HepG2 (cell line): ENCODE measurements at regions not wholly inside any gene's neighbourhood (a gene's known extent, or its start where the extent isn't known, plus 50 kb on each side); places are given as distances from the start of the nearest gene placed in this dataset.

ENCODE experiments used
- ATAC-seq: fragments of 200-7000 bp; cut with Tn5 transposase; 3 replicates; pipeline ENCODE4 v1.9.1; 2020; ENCODE audit warnings: mild to moderate bottlenecking, moderate library complexity
- BruUV-seq: library from RNA; stranded (reverse); fragments of 400-500 nt; replicated peaks from 2 replicates; lab custom pipeline; 2021; lab: Mats Ljungman, UMichigan
- CTCF ChIA-PET: fragments of 300-600 bp; formaldehyde crosslinking; extraction: SDS; loops from one replicate; lab custom pipeline; 2021; ENCODE audit warnings: low total read pairs, inconsistent platforms, low intra/inter-chr PET ratio; lab: Yijun Ruan, JAX
- POLR2A ChIA-PET: fragments of 350-600 bp; sonication (Branson Sonifier 250); formaldehyde crosslinking; loops from one replicate; lab custom pipeline; 2020; ENCODE audit warnings: antibody characterized with exemption, inconsistent platforms; lab: Yijun Ruan, JAX
- DNase-seq: peaks from one replicate; pipeline ENCODE4 v3.0.0-alpha.2; 2015; ENCODE audit warnings: low spot score
- FAIRE-seq: peaks from 3 replicates; lab custom pipeline; 2011; peaks lifted over from hg19 to GRCh38; lab: Jason Lieb, UNC
- H2AFZ ChIP-seq: one replicate; pipeline ENCODE4 v1.6.1; 2011; ENCODE audit warnings: low read length, inconsistent platforms
- H3K27ac ChIP-seq: fragments of 300-600 bp; 3 replicates; pipeline ENCODE4 v1.8.0; 2011; ENCODE audit warnings: mixed run types, mild to moderate bottlenecking, mixed read lengths, low read length, inconsistent platforms; ENCODE audit not compliant: insufficient read depth; ENCODE audit errors: extremely low read length
- H3K27me3 ChIP-seq, 2 experiments: fragments of 200-600 bp in 1 of 2; 2 replicates in 1 of 2; 3 replicates in 1 of 2; pipeline versions ENCODE4 v1.6.0 to v1.8.0; 2011; ENCODE audit warnings: low read length in 2 of 2, mild to moderate bottlenecking in 2 of 2, moderate library complexity in 2 of 2, inconsistent platforms in 1 of 2; ENCODE audit not compliant: insufficient read depth in 2 of 2, control insufficient read depth in 1 of 2
- H3K36me3 ChIP-seq, 2 experiments: fragments of 200-600 bp in 1 of 2; replicated peaks in 1 of 2; 2 replicates in 1 of 2; 3 replicates in 1 of 2; pipeline versions ENCODE4 v1.5.1 to v1.8.0; 2011; ENCODE audit warnings: low read length in 2 of 2, inconsistent platforms in 1 of 2; ENCODE audit not compliant: insufficient read depth in 2 of 2, control insufficient read depth in 1 of 2
- H3K4me1 ChIP-seq: 2 replicates; pipeline ENCODE4 v1.5.1; 2012; ENCODE audit warnings: low read length, inconsistent platforms; ENCODE audit not compliant: insufficient read depth
- H3K4me2 ChIP-seq: 2 replicates; pipeline ENCODE4 v1.6.0; 2011; ENCODE audit warnings: low read depth, low read length, inconsistent platforms
- H3K4me3 ChIP-seq, 3 experiments: fragments of 200-600 bp in 1 of 3; sonication (generic), shearing (Covaris generic) in 1 of 3; replicated peaks in 1 of 3; 2 replicates each; pipeline ENCODE4 v1.5.1; 2011 to 2016; ENCODE audit warnings: low read length in 3 of 3, inconsistent platforms in 2 of 3, low read depth in 2 of 3, mild to moderate bottlenecking in 2 of 3, control low read depth in 1 of 3, mixed read lengths in 1 of 3; ENCODE audit not compliant: insufficient read depth in 1 of 3
- H3K79me2 ChIP-seq: one replicate; pipeline ENCODE4 v1.6.1; 2011; ENCODE audit warnings: low read length, inconsistent platforms; ENCODE audit not compliant: insufficient read depth
- H3K9ac ChIP-seq: 2 replicates; pipeline ENCODE4 v1.6.0; 2011; ENCODE audit warnings: mild to moderate bottlenecking, low read depth, low read length, inconsistent platforms; ENCODE audit not compliant: insufficient read depth
- H3K9me3 ChIP-seq: 2 replicates; pipeline ENCODE4 v1.5.1; 2012; ENCODE audit warnings: mild to moderate bottlenecking, low read length
- H4K20me1 ChIP-seq: 2 replicates; pipeline ENCODE4 v1.6.0; 2011; ENCODE audit warnings: inconsistent platforms, mild to moderate bottlenecking, low read length, moderate library complexity; ENCODE audit not compliant: insufficient read depth
- FOXO1 ChIP-seq: sonication (generic); formaldehyde crosslinking; IDR thresholded peaks from 2 replicates; pipeline ENCODE4 v1.4.0; 2020; ENCODE audit warnings: missing genetic modification reagents
- KLF13 ChIP-seq: sonication (generic); formaldehyde crosslinking; IDR thresholded peaks from 2 replicates; pipeline ENCODE4 v1.4.0; 2020; ENCODE audit warnings: mild to moderate bottlenecking, missing genetic modification reagents
- ONECUT2 ChIP-seq: sonication (generic); formaldehyde crosslinking; IDR thresholded peaks from 2 replicates; pipeline ENCODE4 v1.4.0; 2020; ENCODE audit warnings: missing genetic modification reagents
- SMYD3 ChIP-seq: sonication (generic); formaldehyde crosslinking; IDR thresholded peaks from 2 replicates; pipeline ENCODE4 v1.8.1; 2023; ENCODE audit warnings: mild to moderate bottlenecking, missing genetic modification reagents
- THAP11 ChIP-seq: IDR thresholded peaks from 2 replicates; pipeline ENCODE4 v1.6.1; 2016; ENCODE audit warnings: missing biosample characterization, missing genetic modification reagents
- ZNF251 ChIP-seq: sonication (generic); formaldehyde crosslinking; IDR thresholded peaks from 2 replicates; pipeline ENCODE4 v1.9.0; 2021; ENCODE audit warnings: mild to moderate bottlenecking, missing genetic modification reagents
- ZNF616 ChIP-seq: sonication (generic); formaldehyde crosslinking; IDR thresholded peaks from 2 replicates; pipeline ENCODE4 v1.5.0; 2020; ENCODE audit warnings: low read depth, mild to moderate bottlenecking, missing genetic modification reagents
- WGBS: methylation state at CpG from one replicate; pipeline ENCODE4 v1.1.6; 2017; ENCODE audit warnings: low lambda C conversion rate; 5-methylcytosine and 5-hydroxymethylcytosine counted together
- in situ Hi-C: cut with HindIII; loops from 2 replicates; pipeline ENCODE4 v1.10.0; 2017; ENCODE audit warnings: low pct_unique_long_range_greater_than_20kb; ENCODE audit not compliant: extremely low pct_ligation_motif_present
- intact Hi-C: fragments of 100-400 bp; cut with micrococcal nuclease; formaldehyde crosslinking; loops from one replicate; pipeline ENCODE4 v1.10.0; 2022; ENCODE audit not compliant: unreplicated experiment
- TF ChIP-seq, protein P1 (sequence below): sonication (generic); formaldehyde crosslinking; IDR thresholded peaks from 2 replicates; pipeline ENCODE4 v1.9.0; 2021; ENCODE audit warnings: missing genetic modification reagents, mild to moderate bottlenecking, borderline replicate concordance
- TF ChIP-seq, protein P2 (sequence below): sonication (generic); formaldehyde crosslinking; IDR thresholded peaks from 2 replicates; pipeline ENCODE4 v1.4.0; 2020; ENCODE audit warnings: missing genetic modification reagents, borderline replicate concordance
- TF ChIP-seq, protein P3 (sequence below): IDR thresholded peaks from 2 replicates; pipeline ENCODE4 v1.6.1; 2016; ENCODE audit warnings: low read depth, missing genetic modification reagents, missing compliant biosample characterization

DNA sequence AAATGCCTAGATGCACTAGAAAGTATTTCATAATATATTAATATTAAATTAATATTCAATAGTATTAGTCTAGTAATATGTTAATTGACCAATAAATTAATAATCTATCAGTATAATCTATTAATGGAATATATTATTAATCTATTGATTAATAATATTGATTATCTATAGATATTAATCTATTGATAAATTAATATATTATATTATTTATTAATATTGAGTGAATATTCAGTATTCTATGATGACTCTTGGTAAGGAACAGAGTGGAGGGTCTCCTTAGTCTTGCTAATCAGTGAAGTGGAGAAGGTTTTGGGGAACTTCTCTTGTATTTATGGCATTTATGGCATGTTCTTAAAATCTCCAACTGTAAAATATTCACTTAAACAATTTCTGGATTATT is 679.3 kb upstream of the FLRT2 start (continued):
- TF ChIP-seq, protein P1, sequence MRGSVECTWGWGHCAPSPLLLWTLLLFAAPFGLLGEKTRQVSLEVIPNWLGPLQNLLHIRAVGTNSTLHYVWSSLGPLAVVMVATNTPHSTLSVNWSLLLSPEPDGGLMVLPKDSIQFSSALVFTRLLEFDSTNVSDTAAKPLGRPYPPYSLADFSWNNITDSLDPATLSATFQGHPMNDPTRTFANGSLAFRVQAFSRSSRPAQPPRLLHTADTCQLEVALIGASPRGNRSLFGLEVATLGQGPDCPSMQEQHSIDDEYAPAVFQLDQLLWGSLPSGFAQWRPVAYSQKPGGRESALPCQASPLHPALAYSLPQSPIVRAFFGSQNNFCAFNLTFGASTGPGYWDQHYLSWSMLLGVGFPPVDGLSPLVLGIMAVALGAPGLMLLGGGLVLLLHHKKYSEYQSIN = no peak
- no peak for TF ChIP-seq ZNF616 (CRISPR knock-in tag)
- no peak for TF ChIP-seq FOXO1 (CRISPR knock-in tag)
- TF ChIP-seq SMYD3 = no peak
- no peak for TF ChIP-seq ONECUT2 (CRISPR knock-in tag)
- TF ChIP-seq THAP11 (CRISPR knock-in tag) = no peak
- no peak for TF ChIP-seq ZNF251 (CRISPR knock-in tag)

DNA sequence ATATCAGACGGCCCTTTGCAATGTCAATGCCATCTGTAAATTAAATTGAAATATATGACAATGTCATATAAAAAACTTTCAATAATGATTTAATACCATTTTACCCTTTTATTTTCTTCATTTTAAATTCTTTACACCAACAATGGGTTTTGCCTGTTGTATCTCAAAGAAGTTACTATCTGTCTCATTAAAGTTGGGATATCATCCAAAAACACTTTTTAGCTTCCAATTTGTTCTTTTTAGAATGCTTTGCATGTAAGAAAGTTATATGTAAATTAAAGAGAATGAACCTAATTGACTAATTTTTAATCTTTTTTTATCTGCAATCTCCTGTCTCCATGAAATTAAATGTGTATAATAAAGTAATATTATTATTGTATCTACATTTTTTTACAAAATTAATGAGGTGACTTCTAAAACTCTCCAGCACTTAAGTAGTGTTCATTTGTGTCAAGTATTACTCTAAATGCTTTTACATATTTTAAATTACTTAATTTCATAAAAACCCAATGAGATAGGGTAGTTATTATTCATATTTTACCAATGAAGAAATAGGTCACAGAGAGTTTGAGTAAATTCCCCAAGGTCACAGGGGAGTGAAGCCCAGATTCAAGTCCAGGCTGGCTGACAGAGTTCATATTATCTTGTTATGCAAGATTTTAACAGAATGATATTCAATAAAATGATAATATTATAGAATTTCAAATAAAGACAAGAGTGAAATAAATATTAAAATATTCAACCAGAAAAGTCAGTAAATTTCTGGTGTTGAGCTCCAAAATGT is 673.0 kb upstream of the FLRT2 start:
- no peak for FAIRE-seq
- TF ChIP-seq KLF13 (CRISPR knock-in tag) = no peak
- TF ChIP-seq, protein P2, sequence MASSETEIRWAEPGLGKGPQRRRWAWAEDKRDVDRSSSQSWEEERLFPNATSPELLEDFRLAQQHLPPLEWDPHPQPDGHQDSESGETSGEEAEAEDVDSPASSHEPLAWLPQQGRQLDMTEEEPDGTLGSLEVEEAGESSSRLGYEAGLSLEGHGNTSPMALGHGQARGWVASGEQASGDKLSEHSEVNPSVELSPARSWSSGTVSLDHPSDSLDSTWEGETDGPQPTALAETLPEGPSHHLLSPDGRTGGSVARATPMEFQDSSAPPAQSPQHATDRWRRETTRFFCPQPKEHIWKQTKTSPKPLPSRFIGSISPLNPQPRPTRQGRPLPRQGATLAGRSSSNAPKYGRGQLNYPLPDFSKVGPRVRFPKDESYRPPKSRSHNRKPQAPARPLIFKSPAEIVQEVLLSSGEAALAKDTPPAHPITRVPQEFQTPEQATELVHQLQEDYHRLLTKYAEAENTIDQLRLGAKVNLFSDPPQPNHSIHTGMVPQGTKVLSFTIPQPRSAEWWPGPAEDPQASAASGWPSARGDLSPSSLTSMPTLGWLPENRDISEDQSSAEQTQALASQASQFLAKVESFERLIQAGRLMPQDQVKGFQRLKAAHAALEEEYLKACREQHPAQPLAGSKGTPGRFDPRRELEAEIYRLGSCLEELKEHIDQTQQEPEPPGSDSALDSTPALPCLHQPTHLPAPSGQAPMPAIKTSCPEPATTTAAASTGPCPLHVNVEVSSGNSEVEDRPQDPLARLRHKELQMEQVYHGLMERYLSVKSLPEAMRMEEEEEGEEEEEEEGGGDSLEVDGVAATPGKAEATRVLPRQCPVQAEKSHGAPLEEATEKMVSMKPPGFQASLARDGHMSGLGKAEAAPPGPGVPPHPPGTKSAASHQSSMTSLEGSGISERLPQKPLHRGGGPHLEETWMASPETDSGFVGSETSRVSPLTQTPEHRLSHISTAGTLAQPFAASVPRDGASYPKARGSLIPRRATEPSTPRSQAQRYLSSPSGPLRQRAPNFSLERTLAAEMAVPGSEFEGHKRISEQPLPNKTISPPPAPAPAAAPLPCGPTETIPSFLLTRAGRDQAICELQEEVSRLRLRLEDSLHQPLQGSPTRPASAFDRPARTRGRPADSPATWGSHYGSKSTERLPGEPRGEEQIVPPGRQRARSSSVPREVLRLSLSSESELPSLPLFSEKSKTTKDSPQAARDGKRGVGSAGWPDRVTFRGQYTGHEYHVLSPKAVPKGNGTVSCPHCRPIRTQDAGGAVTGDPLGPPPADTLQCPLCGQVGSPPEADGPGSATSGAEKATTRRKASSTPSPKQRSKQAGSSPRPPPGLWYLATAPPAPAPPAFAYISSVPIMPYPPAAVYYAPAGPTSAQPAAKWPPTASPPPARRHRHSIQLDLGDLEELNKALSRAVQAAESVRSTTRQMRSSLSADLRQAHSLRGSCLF (CRISPR knock-in tag) = no peak
- TF ChIP-seq, protein P3, sequence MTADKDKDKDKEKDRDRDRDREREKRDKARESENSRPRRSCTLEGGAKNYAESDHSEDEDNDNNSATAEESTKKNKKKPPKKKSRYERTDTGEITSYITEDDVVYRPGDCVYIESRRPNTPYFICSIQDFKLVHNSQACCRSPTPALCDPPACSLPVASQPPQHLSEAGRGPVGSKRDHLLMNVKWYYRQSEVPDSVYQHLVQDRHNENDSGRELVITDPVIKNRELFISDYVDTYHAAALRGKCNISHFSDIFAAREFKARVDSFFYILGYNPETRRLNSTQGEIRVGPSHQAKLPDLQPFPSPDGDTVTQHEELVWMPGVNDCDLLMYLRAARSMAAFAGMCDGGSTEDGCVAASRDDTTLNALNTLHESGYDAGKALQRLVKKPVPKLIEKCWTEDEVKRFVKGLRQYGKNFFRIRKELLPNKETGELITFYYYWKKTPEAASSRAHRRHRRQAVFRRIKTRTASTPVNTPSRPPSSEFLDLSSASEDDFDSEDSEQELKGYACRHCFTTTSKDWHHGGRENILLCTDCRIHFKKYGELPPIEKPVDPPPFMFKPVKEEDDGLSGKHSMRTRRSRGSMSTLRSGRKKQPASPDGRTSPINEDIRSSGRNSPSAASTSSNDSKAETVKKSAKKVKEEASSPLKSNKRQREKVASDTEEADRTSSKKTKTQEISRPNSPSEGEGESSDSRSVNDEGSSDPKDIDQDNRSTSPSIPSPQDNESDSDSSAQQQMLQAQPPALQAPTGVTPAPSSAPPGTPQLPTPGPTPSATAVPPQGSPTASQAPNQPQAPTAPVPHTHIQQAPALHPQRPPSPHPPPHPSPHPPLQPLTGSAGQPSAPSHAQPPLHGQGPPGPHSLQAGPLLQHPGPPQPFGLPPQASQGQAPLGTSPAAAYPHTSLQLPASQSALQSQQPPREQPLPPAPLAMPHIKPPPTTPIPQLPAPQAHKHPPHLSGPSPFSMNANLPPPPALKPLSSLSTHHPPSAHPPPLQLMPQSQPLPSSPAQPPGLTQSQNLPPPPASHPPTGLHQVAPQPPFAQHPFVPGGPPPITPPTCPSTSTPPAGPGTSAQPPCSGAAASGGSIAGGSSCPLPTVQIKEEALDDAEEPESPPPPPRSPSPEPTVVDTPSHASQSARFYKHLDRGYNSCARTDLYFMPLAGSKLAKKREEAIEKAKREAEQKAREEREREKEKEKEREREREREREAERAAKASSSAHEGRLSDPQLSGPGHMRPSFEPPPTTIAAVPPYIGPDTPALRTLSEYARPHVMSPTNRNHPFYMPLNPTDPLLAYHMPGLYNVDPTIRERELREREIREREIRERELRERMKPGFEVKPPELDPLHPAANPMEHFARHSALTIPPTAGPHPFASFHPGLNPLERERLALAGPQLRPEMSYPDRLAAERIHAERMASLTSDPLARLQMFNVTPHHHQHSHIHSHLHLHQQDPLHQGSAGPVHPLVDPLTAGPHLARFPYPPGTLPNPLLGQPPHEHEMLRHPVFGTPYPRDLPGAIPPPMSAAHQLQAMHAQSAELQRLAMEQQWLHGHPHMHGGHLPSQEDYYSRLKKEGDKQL (CRISPR knock-in tag) = no peak

More for the DNA sequence above, 673.0 kb upstream of the FLRT2 start:
- Histone ChIP-seq H3K4me1 (no peaks in the 10 kb centered on the region), H3K27ac (no peak overlapping the region), H3K79me2 (no peaks in the 10 kb centered on the region), H3K36me3 (no peaks in the 10 kb centered on the region), H3K27me3 (no peaks in the 10 kb centered on the region), H3K9me3 (peaks cover 87% of the 10 kb centered on the region), H2AFZ (no peak overlapping the region), H3K9ac (no peak overlapping the region), H3K4me2 (no peak overlapping the region), H3K4me3 (no peak overlapping the region), H4K20me1 (no peaks in the 10 kb centered on the region)
- ChIA-PET POLR2A (no interaction called here), CTCF (no interaction called here)
- intact Hi-C loops = no loop called here
- BruUV-seq = no TSS peak
- in situ Hi-C loops = no loop called here
- DNase-seq (no peak), ATAC-seq (no peak)
- WGBS = 0% methylated on average over 1 of the region's 1 CpG
